KMS-11 (cell line): ENCODE measurements at regions not wholly inside any gene's neighbourhood (a gene's known extent, or its start where the extent isn't known, plus 50 kb on each side); places are given as distances from the start of the nearest gene placed in this dataset.

ENCODE experiments used
- H2AFZ ChIP-seq: fragments of 200-600 bp; sonication (generic); 2 replicates; pipeline ENCODE4 v1.6.1; 2016; ENCODE audit warnings: antibody characterized with exemption, mixed run types, low read depth
- H3K27ac ChIP-seq: fragments of 200-600 bp; sonication (generic); 2 replicates; pipeline ENCODE4 v1.6.1; 2016; ENCODE audit warnings: mild to moderate bottlenecking, mixed run types
- H3K27me3 ChIP-seq: fragments of 200-600 bp; sonication (generic); 2 replicates; pipeline ENCODE4 v1.6.1; 2017; ENCODE audit warnings: mild to moderate bottlenecking, low read depth, mixed run types, moderate library complexity; ENCODE audit not compliant: insufficient read depth
- H3K36me3 ChIP-seq: fragments of 200-600 bp; sonication (generic); 2 replicates; pipeline ENCODE4 v1.6.1; 2017; ENCODE audit warnings: mild to moderate bottlenecking, mixed run types; ENCODE audit not compliant: insufficient read depth
- H3K4me1 ChIP-seq: fragments of 200-600 bp; sonication (generic); 2 replicates; pipeline ENCODE4 v1.6.1; 2016; ENCODE audit warnings: mild to moderate bottlenecking, low read depth, mixed run types; ENCODE audit not compliant: poor library complexity, severe bottlenecking
- H3K4me2 ChIP-seq: fragments of 200-600 bp; sonication (generic); 2 replicates; pipeline ENCODE4 v1.7.0; 2016; ENCODE audit warnings: mild to moderate bottlenecking, mixed run types
- H3K4me3 ChIP-seq: fragments of 200-600 bp; sonication (generic); IDR thresholded peaks from 2 replicates; pipeline ENCODE4 v1.6.1; 2017; ENCODE audit warnings: low read depth, low read length, mixed read lengths; ENCODE audit not compliant: insufficient read depth
- H3K79me2 ChIP-seq: fragments of 200-600 bp; sonication (generic); 2 replicates; pipeline ENCODE4 v1.6.1; 2016; ENCODE audit warnings: low read depth, mixed run types; ENCODE audit not compliant: insufficient read depth
- H3K9ac ChIP-seq: fragments of 200-600 bp; sonication (generic); 2 replicates; pipeline ENCODE4 v1.6.1; 2016; ENCODE audit warnings: mild to moderate bottlenecking, mixed run types
- H4K20me1 ChIP-seq: fragments of 200-600 bp; sonication (generic); 2 replicates; pipeline ENCODE4 v1.6.1; 2016; ENCODE audit warnings: mild to moderate bottlenecking, mixed run types; ENCODE audit not compliant: insufficient read depth
- TF ChIP-seq, protein P1 (sequence below): fragments of 200-600 bp; sonication (generic); conservative IDR thresholded peaks from 2 replicates; pipeline ENCODE4 v1.6.1; 2017; ENCODE audit warnings: low read depth, mild to moderate bottlenecking, antibody characterized with exemption, low read length, moderate library complexity, mixed read lengths

DNA sequence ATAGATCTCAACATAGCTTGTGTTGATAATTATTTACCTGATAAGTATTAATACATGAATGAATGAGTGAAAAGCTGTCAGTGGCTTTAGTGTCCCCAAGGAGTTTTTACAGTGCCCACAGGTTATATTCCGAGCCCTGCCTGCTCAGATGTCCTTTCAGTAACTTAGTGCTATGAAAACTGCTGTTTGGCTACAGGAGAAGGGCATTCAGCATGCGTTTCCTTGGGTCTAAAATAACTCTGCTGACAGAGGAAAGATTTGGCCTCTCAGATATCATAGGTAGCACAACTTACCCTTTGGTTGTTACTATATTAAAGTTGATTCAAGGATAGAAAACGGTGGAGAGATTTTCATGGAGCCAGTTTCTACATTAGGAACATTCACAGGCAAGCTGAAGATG lies 241.0 kb downstream of the ETAA1 start:
- no peaks in the 10 kb centered on the region for H3K36me3 ChIP-seq
- no peak overlapping the region for H2AFZ ChIP-seq
- TF ChIP-seq, protein P1, sequence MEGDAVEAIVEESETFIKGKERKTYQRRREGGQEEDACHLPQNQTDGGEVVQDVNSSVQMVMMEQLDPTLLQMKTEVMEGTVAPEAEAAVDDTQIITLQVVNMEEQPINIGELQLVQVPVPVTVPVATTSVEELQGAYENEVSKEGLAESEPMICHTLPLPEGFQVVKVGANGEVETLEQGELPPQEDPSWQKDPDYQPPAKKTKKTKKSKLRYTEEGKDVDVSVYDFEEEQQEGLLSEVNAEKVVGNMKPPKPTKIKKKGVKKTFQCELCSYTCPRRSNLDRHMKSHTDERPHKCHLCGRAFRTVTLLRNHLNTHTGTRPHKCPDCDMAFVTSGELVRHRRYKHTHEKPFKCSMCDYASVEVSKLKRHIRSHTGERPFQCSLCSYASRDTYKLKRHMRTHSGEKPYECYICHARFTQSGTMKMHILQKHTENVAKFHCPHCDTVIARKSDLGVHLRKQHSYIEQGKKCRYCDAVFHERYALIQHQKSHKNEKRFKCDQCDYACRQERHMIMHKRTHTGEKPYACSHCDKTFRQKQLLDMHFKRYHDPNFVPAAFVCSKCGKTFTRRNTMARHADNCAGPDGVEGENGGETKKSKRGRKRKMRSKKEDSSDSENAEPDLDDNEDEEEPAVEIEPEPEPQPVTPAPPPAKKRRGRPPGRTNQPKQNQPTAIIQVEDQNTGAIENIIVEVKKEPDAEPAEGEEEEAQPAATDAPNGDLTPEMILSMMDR = no peak
- H3K79me2 ChIP-seq = no peaks in the 10 kb centered on the region
- H3K27ac ChIP-seq = no peak overlapping the region
- no peaks in the 10 kb centered on the region for H4K20me1 ChIP-seq
- H3K4me3 ChIP-seq = no peak overlapping the region
- H3K4me2 ChIP-seq = no peak overlapping the region
- H3K9ac ChIP-seq = no peak overlapping the region
- H3K4me1 ChIP-seq = no peaks in the 10 kb centered on the region
- H3K27me3 ChIP-seq = no peaks in the 10 kb centered on the region

DNA sequence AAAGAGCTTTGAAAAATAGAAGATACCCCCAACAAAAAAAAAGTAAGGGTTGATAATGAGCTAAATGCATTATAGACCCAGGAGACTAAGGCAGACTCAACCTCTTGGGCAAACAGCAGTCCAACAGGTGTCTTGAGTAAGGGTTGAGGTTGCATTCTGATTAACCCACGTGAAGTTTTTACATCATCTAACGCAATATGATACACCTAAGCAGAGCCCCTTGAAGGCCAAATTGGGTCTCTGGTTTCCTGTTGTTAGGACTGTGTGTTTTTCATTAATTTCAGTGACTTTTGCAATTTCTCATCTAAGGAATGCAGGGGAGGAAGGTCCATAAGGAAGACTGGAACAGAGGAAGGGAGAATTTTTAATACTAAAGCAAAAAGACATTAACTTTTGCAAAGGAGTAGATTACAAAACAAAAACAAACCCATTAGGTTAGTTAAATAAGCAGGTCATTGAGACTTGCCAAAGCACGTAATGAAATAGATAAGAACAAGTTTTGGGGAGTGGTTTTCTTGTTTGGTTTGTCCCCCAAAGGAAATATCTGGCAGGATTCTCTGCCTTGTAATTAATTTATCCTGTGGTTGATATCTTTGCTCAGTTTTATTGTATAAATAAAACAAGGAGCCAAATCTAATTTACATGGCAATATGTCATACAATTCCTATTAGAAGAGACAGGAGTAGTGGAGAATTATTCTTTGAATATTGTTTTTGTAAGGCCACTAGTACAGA lies 244.3 kb downstream of the ETAA1 start:
- Histone ChIP-seq H4K20me1 (no peaks in the 10 kb centered on the region), H3K9ac (no peak overlapping the region), H3K27ac (no peak overlapping the region), H2AFZ (no peak overlapping the region), H3K4me2 (no peak overlapping the region), H3K79me2 (no peaks in the 10 kb centered on the region), H3K36me3 (no peaks in the 10 kb centered on the region), H3K4me3 (no peak overlapping the region), H3K27me3 (no peaks in the 10 kb centered on the region), H3K4me1 (no peaks in the 10 kb centered on the region)
- TF ChIP-seq, protein P1 = no peak

DNA sequence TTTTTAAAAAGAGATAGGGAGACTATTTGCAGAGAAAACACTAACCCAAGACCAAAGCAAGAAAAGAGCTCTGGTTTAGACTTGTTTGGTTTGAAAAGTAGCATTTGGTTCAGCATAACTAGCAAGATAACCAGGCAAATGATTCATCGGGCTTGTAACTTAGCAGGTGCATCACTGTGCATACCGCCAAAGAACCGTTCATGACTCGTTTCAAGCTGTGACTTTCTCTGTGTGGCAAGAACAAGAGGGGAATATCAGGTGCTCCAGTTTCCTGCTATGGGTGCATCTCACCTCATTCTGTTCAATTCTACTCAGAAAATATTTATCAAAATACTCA lies 244.9 kb downstream of the ETAA1 start:
- Histone ChIP-seq H3K79me2 (no peaks in the 10 kb centered on the region), H4K20me1 (no peaks in the 10 kb centered on the region), H3K4me2 (no peak overlapping the region), H3K9ac (no peak overlapping the region), H3K4me1 (no peaks in the 10 kb centered on the region), H3K27ac (no peak overlapping the region), H3K36me3 (no peaks in the 10 kb centered on the region), H2AFZ (no peak overlapping the region), H3K27me3 (no peaks in the 10 kb centered on the region), H3K4me3 (no peak overlapping the region)
- TF ChIP-seq, protein P1 = no peak

DNA sequence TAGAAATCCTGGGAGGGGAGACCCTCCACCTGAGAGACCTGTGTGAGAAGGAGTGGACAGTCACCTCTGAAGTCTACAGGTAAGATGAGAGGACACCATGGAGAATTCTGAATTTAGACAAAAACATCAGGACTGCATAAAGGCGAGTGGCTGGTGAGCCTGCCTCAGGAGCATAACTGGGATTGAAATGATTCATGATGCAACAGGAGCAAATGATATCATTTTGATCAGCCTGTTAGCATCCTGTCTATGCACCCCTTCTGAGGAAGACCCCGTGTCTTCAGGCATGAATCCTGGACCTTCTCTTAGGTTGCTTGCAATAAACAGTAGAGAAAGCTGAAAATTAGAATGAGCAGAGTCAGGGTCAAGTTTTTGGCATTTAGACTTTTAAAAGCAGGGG lies 245.8 kb downstream of the ETAA1 start:
- H3K4me3 ChIP-seq = no peak overlapping the region
- H2AFZ ChIP-seq = no peak overlapping the region
- no peaks in the 10 kb centered on the region for H3K79me2 ChIP-seq
- H3K4me1 ChIP-seq = no peaks in the 10 kb centered on the region
- H3K27ac ChIP-seq = no peak overlapping the region
- TF ChIP-seq, protein P1 = no peak
- H3K36me3 ChIP-seq = no peaks in the 10 kb centered on the region
- H3K27me3 ChIP-seq = no peaks in the 10 kb centered on the region
- no peak overlapping the region for H3K4me2 ChIP-seq
- H3K9ac ChIP-seq = no peak overlapping the region
- H4K20me1 ChIP-seq = no peaks in the 10 kb centered on the region
